Liver (tissue), 8 donors: ENCODE measurements at regions not wholly inside any gene's neighbourhood (a gene's known extent, or its start where the extent isn't known, plus 50 kb on each side); places are given as distances from the start of the nearest gene placed in this dataset.

Source experiments
- DNase-seq: peaks from one replicate; pipeline ENCODE4 v3.0.0-alpha.2; 2017; ENCODE audit warnings: low spot score
- H3K27ac ChIP-seq, 2 donors: one replicate each; pipeline ENCODE4 v1.7.0; 2013; ENCODE audit warnings: inconsistent platforms in 2 of 2, low read length in 2 of 2, control low read depth in 1 of 2, low read depth in 1 of 2, mild to moderate bottlenecking in 1 of 2
- H3K27me3 ChIP-seq, 4 donors: one replicate each; pipeline versions ENCODE4 v1.6.1 to v1.7.0; 2013; ENCODE audit warnings: low read length in 3 of 4, inconsistent platforms in 1 of 4, mild to moderate bottlenecking in 1 of 4, moderate library complexity in 1 of 4; ENCODE audit not compliant: control insufficient read depth in 4 of 4, insufficient read depth in 4 of 4
- H3K36me3 ChIP-seq, 4 donors: one replicate each; pipeline versions ENCODE4 v1.6.1 to v1.7.0; 2013; ENCODE audit warnings: low read length in 3 of 4, mild to moderate bottlenecking in 3 of 4, low read depth in 1 of 4, moderate library complexity in 1 of 4; ENCODE audit not compliant: control insufficient read depth in 4 of 4, insufficient read depth in 3 of 4
- H3K4me1 ChIP-seq, 4 donors: one replicate each; pipeline versions ENCODE4 v1.6.1 to v1.7.0; 2013; ENCODE audit warnings: low read length in 3 of 4, mild to moderate bottlenecking in 3 of 4, moderate library complexity in 1 of 4; ENCODE audit not compliant: control insufficient read depth in 4 of 4, insufficient read depth in 4 of 4
- H3K4me3 ChIP-seq, 3 donors: one replicate each; pipeline versions ENCODE4 v1.6.1 to v1.7.0; 2013; ENCODE audit warnings: low read length in 3 of 3, control low read depth in 1 of 3, low read depth in 1 of 3, mild to moderate bottlenecking in 1 of 3
- H3K9ac ChIP-seq, 2 donors: one replicate each; pipeline ENCODE4 v1.7.0; 2013; ENCODE audit warnings: low read length in 2 of 2, mild to moderate bottlenecking in 2 of 2, moderate library complexity in 2 of 2, control low read depth in 1 of 2, low read depth in 1 of 2
- H3K9me3 ChIP-seq, 4 donors: one replicate each; pipeline versions ENCODE4 v1.6.1 to v1.7.0; 2013; ENCODE audit warnings: low read length in 3 of 4; ENCODE audit not compliant: control insufficient read depth in 4 of 4
- ATF3 ChIP-seq: IDR thresholded peaks from 2 replicates; pipeline ENCODE4 v1.6.1; 2016; ENCODE audit warnings: antibody characterized with exemption
- CTCF ChIP-seq: fragments of 150-350 bp; IDR thresholded peaks from 2 replicates; pipeline ENCODE4 v1.5.1; 2017; ENCODE audit warnings: improper control_type of control experiment, low read depth, low read length; ENCODE audit not compliant: missing input control
- EGR1 ChIP-seq, 2 donors: IDR thresholded peaks; 2 replicates each; pipeline ENCODE4 v1.6.1; 2016 to 2018; ENCODE audit warnings: antibody characterized with exemption in 2 of 2, low read depth in 2 of 2
- FOXA1 ChIP-seq: IDR thresholded peaks from 2 replicates; pipeline ENCODE4 v1.6.1; 2016; ENCODE audit warnings: antibody characterized with exemption
- FOXA2 ChIP-seq: IDR thresholded peaks from 2 replicates; pipeline ENCODE4 v1.6.1; 2016; ENCODE audit warnings: antibody characterized with exemption
- GABPA ChIP-seq, 2 donors: IDR thresholded peaks in 1 of 2; conservative IDR thresholded peaks in 1 of 2; 2 replicates each; pipeline ENCODE4 v1.6.1; 2016; ENCODE audit warnings: antibody characterized with exemption in 2 of 2, mild to moderate bottlenecking in 1 of 2, moderate library complexity in 1 of 2
- HNF4A ChIP-seq, 2 donors: conservative IDR thresholded peaks; 2 replicates each; pipeline ENCODE4 v1.6.1; 2016; ENCODE audit warnings: antibody characterized with exemption in 2 of 2, mild to moderate bottlenecking in 2 of 2
- HNF4G ChIP-seq: IDR thresholded peaks from 2 replicates; pipeline ENCODE4 v1.6.1; 2016; ENCODE audit warnings: antibody characterized with exemption
- JUND ChIP-seq, 2 donors: IDR thresholded peaks; 2 replicates each; pipeline ENCODE4 v1.6.1; 2016; ENCODE audit warnings: antibody characterized with exemption in 2 of 2
- MAX ChIP-seq: IDR thresholded peaks from 2 replicates; pipeline ENCODE4 v1.6.1; 2016; ENCODE audit warnings: antibody characterized with exemption
- RAD21 ChIP-seq, 2 donors: IDR thresholded peaks; 2 replicates each; pipeline ENCODE4 v1.6.1; 2016; ENCODE audit warnings: antibody characterized with exemption in 2 of 2, mild to moderate bottlenecking in 2 of 2
- RXRA ChIP-seq, 2 donors: IDR thresholded peaks; 2 replicates each; pipeline ENCODE4 v1.6.1; 2017 to 2018; ENCODE audit warnings: antibody characterized with exemption in 2 of 2, mild to moderate bottlenecking in 1 of 2
- YY1 ChIP-seq: IDR thresholded peaks from 2 replicates; pipeline ENCODE4 v1.6.1; 2016; ENCODE audit warnings: antibody characterized with exemption, mild to moderate bottlenecking
- WGBS: extraction: QIAGEN DNeasy Blood & Tissue Kit; methylation state at CpG from one replicate; pipeline ENCODE4 v1.1.7; 2013; 5-methylcytosine and 5-hydroxymethylcytosine counted together
- donor health status: healthy.
- donor health status: healthy.
- donor health status: healthy.
- donor health status: healthy.
- donor health status: healthy.

- Histone ChIP-seq H3K4me3 (no peak overlapping the region), H3K4me1 (peaks cover 0 to 10% (median 0%) of the 10 kb centered on the region in 4 donors), H3K36me3 (no peaks in the 10 kb centered on the region), H3K27me3 (peaks cover 0 to 2% (median 0%) of the 10 kb centered on the region in 4 donors), H3K9ac (no peak overlapping the region), H3K9me3 (no peaks in the 10 kb centered on the region), H3K27ac (no peak overlapping the region)
- no peak for DNase-seq
- TF ChIP-seq JUND (IDR thresholded peaks at IDR 0.05) (no peak), RAD21 (IDR thresholded peaks at IDR 0.05) (no peak), FOXA2 (no peak), HNF4G (no peak), RXRA (IDR thresholded peaks at IDR 0.05) (no peak), ATF3 (no peak), GABPA (IDR thresholded peaks at IDR 0.05 in 1 of 2, conservative IDR thresholded peaks at IDR 0.05 in 1 of 2) (no peak), FOXA1 (no peak), YY1 (no peak), MAX (no peak), CTCF (no peak)
- whole genome bisulfite sequencing: 95% methylated on average over 5 of the region's 5 CpGs
Observed at GRCh38 chrX:9392445-9392844, 72.4 kb upstream of the TBL1X start.

GRCh38 chrX:9393571-9393970 is 71.3 kb upstream of the TBL1X start:
- Histone ChIP-seq H3K27ac (no peak overlapping the region), H3K9me3 (no peaks in the 10 kb centered on the region), H3K27me3 (peaks cover 0 to 2% (median 0%) of the 10 kb centered on the region in 4 donors), H3K4me1 (peaks cover 0 to 10% (median 0%) of the 10 kb centered on the region in 4 donors), H3K36me3 (no peaks in the 10 kb centered on the region), H3K4me3 (no peak overlapping the region), H3K9ac (no peak overlapping the region)
- TF ChIP-seq EGR1 (IDR thresholded peaks at IDR 0.05; ENCODE audit: low read depth in 2 of 2): no peak
- TF ChIP-seq RXRA (IDR thresholded peaks at IDR 0.05): no peak
- no peak for TF ChIP-seq FOXA2
- TF ChIP-seq CTCF: no peak
- TF ChIP-seq JUND (IDR thresholded peaks at IDR 0.05): no peak
- TF ChIP-seq FOXA1: no peak
- no peak for DNase-seq
- 44% methylated on average over 4 of the region's 4 CpGs for WGBS

- Histone ChIP-seq H3K9me3 (no peaks in the 10 kb centered on the region), H3K4me1 (peaks cover 0 to 10% (median 0%) of the 10 kb centered on the region in 4 donors), H3K27me3 (peaks cover 0 to 2% (median 0%) of the 10 kb centered on the region in 4 donors), H3K36me3 (no peaks in the 10 kb centered on the region), H3K27ac (no peak overlapping the region), H3K4me3 (no peak overlapping the region), H3K9ac (no peak overlapping the region)
- 87% methylated on average over 12 of the region's 12 CpGs for WGBS
- TF ChIP-seq HNF4A (conservative IDR thresholded peaks at IDR 0.05): no peak
- no peak for TF ChIP-seq FOXA1
- no peak for TF ChIP-seq MAX
- no peak for TF ChIP-seq FOXA2
- no peak for TF ChIP-seq RAD21 (IDR thresholded peaks at IDR 0.05)
- no peak for DNase-seq
Observed at GRCh38 chrX:9394212-9394611, 70.6 kb upstream of the TBL1X start.
